ENCODE measurements at regions not wholly inside any gene's neighbourhood (a gene's known extent, or its start where the extent isn't known, plus 50 kb on each side); places are given as distances from the start of the nearest gene placed in this dataset.

DNA sequence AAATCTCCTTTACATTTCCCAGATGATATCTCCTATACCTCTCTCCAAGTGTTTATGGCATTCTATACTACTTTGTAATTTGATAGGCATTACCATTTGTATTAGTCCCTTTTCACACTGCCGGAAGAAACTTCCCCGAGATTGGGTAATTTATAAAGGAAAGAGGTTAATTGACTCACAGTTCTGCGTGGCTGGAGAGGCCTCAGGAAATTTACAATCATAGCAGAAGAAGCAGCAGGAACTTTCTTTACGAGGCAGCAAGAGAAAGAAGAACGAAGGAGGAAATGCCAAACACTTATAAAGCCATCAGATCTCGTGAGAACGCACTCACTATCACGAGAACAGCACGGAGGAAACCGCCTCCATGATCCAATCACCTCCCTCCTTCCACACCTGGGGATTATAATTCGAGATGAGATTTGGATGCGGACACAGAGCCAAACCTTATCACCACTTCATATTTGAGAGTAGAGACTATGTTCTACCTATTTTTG, 1194.6 kb downstream of the SORCS1 start:
- no peak for DNase-seq

DNA sequence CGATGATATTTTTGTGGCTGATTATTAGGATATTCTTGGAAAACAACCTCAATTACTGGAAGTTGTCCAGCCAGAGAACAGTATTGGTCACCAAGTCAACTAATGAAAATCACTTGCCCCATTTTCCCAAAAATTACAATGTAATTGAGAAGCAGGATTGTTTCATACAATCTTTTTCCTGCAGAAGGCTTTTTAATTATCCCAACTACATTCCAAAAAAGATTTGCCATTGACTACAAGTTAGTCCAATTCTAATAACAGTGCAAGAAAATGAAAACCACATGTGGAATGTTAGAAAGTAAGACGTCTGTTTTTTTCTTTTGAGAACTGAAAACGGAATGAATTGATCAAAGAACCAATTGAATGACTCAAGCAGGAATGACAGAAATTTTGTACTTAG, 1195.8 kb downstream of the SORCS1 start:
- DNase-seq = no peak

DNA sequence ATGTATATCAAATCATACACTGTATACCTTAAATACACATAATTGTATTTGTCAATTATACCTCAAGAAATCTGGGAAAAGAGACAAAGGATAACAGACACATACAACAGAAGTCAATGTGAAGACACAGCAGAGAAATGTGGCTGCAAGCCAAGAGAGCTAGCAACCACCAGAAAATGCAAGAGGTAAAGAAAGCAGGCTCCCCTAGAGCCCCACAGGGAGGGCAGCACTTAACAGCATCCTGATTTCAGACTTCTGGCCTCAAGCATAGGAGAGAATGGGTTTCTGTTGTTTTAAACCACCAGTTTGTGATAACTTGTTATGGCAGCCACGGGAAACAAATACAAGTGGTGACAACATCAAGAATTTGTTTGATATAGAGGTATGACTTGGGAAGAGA, 1197.2 kb downstream of the SORCS1 start:
- DNase-seq = no peak

DNA sequence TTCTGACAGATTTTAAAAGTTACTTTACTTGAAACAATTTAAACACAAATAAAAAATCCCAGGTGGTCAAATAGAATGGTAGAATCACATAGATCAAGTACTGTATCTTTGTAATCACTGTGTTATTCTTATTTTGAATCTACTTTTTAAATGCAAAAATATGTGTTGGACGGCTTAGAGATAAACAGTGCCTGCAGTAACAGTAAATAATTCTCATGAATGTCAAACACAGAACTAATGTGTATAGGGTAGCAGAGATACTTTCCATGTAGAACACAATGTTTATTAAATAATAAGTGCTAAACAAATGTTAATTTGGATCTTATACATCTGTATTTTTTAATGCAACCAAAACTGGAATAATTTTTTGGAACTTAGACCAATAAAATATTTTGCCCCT, 1199.4 kb downstream of the SORCS1 start:
- no peak for DNase-seq

DNA sequence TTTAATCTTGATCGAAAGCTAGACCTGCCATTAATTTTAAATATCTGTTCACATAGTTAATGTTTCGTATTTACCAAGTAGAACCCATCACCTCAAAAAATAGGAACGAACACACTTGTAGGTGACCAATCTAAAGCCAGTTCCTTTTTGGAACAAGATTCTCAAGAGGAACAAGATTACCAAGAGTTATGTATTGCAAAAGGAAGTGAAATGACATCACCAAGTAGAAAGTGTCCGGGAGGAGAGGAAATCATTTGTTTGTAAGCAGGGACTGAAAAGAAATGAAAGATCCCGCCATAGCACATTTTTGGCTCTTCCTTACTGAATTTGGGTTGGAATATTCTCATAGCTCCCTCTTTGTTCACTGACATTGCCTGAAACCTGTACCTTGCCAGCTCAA, 1200.5 kb downstream of the SORCS1 start:
- no peak for DNase-seq

DNA sequence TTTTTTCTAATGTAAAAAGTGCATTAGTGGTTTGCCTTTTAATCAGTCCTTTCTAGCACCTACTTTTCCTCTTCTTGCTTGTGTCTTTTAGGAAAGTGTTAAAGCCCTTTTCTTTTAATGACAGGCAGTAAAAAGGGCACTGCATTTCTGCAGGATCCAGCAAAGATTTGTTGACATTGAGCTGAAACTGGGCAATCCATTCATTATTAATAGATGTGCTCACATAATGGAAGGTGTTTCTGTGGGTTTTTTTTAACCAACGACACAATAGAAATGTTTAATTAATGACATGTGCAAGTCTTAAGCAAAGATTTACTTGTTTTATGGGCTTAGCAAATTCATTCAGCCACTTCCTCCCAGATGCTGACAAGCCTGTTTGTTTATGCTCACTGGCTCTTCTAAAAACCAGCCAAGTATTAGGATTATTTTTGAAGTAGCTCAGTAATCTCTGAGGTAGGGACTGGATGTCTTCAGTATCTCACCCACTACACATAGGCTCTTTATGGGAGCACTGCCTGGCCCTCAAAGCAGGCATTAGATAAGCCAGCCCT, 1201.1 kb downstream of the SORCS1 start:
- no peak for DNase-seq

DNA sequence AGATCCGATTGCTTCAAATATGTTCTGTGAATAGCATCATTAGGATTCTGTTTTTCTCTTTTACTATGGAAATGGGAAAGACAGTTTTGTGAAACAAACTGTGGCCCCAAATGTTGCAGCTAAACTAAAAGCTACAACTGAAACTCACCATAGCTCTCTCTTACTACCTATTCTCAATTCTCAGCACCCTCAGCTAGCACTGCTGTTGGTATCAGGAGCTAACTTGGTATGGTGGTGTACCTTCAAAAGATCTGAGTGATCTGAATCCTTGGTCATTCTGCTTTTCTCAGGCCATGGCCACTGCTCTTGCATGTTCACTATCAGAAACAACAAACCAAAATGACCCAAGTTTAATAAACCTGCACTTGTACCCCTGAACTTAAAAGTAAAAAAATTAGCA, 1208.0 kb downstream of the SORCS1 start:
- DNase-seq = no peak

DNA sequence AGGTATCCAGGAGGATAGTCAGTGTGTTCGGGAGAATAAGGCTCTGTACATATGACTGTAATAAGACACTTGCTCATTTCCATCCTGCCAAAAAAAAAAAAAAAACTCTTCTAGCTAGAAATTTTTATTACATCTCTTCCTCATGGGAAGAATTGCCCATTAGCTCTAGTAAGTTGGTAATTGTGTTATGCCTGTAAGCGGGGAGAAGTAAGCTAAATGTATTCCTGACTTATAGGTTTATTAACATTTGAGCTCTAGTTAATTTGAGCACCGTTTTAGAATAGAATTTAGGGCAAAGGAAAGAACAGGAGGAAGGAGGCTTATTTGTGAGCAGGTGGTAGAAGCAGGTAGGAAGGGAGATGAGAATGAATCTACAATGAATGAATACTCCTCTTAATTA, 1210.6 kb downstream of the SORCS1 start:
- DNase-seq = no peak

DNA sequence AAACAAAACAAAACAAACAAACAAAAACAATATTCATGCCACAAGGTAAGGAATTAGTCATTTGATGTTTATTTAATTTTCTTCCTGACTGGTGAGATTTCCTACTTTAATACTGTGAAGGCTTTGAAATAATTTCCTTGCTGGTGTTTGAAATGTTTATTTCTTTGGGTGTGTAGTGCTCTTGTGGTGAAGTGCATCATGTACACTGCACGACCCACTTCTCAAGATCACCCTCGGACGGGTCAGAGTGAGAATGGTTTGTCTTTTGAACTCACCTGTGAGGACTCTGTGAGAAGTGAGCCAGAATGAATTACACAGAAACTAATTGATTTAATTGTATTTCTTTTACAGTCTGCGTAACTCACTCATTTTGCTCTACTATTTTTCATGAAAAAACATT, 1211.5 kb downstream of the SORCS1 start:
- no peak for DNase-seq

DNA sequence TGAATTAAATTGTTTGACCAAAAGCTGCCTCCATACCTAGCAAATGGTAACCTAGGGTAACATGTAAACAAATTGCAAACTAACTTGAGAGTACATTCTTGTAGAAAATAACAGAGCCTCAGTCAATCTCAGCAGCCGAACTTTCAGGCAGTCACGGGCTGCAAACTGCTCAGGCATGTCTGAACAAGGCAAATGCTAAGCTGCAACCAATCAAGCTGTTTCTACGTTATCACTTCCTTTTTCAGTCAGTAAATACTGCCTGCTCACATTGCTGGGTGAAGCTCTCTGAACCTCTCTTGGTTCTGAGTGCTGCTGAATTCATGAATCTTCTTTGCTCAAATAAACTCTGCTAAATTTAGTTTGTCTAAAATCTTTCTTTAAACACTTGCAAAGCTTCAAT, 1212.4 kb downstream of the SORCS1 start:
- no peak for DNase-seq

DNA sequence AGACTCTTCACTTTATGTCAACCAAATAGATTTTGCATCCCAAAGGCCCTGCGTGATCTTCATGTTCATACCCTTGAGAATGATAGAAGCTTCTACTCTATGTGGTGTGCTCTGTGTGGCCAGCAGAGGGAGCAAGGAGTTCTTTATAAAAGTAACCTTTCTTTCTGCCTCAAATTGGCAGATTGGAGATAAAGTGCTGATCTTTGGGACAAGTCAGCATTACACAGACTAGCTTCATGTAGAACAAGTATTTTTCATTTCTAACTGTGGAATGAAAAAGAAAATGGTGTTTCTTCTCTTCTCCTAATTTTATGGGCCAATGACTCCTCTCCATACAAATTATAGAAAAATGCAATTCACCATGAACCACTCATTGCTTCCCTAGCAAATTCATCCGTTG, 1214.1 kb downstream of the SORCS1 start:
- peak; percentile 21 for DNase-seq

DNA sequence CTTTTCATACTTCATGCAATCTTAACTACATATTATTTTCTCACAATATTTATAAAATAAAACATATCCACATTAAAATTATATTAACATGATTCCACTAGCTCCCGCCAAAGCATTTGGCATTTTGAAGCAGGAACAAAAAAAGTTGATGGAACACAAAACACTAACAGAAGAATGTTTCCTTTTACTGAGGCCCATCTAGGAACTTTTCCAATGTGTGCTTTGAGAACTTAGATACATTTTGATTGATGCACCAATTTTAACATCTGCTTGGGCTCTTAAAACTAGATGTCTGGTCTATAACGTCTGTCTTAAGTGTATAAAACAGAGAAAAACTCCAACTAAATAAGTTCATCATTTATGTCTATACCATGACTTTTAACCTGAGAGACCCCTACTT, 1214.8 kb downstream of the SORCS1 start:
- no peak for DNase-seq

DNA sequence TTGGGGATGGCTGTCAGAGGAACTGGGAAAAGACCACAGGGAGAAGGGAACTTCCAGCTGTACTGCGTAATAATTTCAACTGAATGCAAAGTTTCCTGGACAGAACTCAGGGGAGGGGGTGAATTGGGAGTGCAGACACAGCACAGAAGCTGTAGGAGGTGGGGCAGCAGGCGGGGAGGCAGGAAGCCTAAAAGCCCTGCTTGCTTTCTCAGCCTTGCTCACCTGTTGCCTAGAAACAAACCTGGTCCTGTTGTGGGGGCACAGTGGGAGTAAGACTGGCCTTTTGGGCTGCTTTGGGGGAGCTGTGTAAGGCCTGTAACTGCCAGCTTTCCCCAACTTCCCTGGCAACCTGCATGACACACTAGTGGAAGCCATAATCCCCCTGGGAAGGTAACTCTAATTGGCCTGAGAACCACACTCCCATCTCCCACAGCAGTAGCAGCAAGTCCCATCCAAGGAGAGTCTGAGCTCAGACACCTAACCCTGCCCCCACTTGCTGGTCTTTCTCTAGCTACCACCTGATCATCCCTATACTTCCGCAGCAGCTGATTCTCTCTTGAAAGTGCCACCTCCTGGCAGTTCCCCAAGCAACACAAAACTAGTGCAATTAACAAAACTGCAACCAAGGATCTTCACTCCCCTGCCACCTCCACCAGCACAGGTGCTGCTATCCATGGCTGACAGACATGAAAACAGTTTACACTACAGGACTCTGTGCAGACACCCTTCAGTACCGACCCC, 1239.3 kb downstream of the SORCS1 start:
- DNase-seq = no peak

DNA sequence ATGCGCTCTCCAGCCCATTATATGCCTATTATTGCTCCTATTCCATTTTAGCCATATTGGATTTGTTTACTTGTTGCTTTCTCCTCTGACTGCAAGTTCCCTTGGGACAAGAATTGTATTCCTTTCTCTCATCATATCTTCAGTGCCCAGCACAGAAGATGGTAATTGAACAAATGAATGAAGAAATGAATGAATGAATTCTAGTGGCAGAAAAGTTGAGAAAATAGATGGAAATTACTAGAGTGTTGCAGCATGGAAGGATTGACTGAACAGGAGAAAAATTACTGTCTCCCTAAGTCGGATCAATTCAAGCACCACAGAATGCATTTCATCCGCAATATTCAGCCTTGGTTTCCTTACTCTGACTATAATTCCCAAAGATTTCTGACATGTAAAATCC, 1243.2 kb downstream of the SORCS1 start:
- no peak for DNase-seq

DNA sequence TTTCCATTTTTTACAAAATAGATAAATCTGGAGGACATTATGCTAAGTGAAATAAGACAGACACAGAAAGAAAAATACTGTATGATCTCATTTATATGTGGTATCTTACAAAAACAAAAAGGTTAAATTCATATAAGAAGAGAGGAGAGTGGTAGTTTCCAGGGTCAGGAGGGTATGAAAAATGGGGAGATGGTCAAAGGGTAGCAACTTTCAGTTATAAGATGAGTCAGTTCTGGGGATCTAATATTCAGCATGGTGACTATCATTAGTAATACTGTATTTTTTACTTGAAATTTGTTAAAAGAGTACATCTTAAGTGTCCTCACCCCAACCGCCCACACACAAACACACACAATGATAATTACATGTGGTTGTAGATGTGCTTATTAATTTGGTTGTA, 1250.1 kb downstream of the SORCS1 start:
- no peak for DNase-seq

DNA sequence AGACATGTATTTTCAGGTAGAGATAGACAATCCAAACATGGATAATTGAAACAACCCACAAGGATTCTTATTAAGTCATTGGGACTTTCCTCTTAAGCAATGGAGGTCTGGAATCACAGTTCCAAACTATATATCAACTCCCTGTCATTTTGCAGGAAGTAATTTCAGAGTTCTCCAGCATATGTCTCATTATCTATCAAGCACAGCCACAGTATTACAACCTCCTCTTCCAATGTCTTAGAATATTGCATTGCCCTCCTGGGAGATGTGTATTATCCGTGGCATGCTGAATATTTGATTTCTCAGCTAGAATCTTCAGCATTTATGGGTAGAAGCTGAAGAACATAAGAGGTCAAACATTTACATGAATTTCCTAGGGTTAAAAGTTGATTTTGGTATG, 1255.8 kb downstream of the SORCS1 start:
- DNase-seq = no peak

DNA sequence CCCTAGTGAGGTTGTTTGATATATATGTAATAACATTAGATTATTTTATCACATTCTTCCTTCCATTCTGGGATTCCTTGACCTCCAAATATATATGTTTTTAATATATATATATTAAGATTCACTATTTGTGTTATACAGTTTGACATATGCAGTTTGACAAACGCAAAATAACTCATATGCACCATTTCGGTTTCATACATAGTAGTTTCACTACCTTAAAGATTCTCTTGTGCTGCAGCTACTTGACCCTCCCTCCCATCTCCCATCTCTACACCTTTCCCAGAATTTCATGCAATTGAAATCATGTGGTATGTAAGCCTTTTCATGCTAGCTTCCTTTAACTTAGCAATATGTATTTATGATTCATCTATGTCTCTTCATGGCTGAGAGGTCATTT, 1244.4 kb downstream of the SORCS3 start:
- no peak for DNase-seq

DNA sequence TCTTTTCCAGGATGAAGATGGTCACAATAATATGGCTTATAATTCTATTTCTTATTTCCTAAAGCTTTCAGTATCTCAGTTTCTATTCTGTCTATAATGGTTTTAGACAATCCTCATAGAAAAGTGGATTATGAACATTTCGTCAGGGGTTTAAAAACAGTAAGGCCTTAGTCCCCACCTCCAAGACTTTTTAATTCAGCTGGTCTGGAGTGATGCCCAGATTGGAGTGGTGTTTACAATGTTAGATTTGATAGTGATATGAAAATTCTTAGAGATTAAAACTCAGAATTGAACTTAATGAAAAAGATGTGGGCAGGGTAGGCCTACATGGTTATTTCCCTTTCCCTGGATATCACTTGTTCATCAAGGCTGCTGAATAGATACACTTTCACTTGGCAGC, 1238.3 kb downstream of the SORCS3 start:
- no peak for DNase-seq

DNA sequence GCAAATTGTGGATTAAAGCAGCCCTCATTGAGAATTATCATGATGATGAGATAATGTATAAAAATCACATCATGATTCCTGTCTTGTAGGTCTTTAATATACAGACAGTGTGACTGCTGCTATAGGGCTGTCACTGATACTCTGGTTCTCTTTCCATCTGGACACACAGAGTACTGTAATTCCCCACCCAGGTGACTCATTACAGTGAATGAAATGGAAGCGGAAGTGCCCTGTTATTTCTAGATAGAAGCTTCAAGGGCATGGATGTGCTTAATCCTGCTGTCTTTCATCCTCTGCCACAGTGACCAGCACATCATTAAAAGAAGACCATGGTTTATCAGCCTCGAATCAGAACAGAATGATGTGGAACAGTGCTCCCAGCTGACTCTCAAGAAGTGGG, 1234.0 kb downstream of the SORCS3 start:
- no peak for DNase-seq

DNA sequence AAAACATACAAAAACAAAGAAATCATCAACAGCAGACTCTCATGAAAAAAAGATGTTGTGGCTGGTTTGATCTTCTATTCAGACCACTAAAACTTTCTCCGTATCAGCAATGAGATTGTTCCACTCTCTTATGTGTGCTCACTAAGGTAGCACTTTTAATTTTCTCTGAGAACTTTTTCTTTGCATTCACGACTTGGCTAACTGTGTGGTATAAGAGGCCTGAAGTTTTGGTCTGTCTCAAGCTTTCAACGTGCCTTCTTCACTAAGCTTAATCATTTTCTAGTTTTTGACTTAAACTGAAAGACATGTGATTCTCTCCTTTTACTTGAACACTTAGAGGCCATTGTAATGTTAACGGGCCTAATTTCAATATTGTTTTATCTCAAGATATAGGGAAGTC, 1231.6 kb downstream of the SORCS3 start:
- no peak for DNase-seq

DNA sequence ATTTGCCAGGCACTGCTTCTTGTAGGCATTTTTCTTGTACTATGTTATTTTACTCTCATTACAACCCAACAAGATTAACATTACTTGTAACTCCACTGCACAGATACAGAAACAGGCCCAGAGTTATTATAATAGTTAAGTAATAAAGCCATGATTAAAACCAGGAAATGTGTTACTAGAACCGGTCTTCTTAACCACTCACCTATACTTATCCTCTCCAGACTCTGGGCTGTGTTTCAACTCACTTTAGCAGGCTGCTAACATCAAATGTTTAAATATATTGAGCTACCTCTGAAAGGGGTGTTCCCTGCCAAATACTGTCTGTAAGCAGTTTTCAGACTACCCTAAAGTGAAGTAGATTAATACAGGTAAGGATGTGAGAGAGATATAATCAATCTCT, 1227.8 kb downstream of the SORCS3 start:
- no peak for DNase-seq

DNA sequence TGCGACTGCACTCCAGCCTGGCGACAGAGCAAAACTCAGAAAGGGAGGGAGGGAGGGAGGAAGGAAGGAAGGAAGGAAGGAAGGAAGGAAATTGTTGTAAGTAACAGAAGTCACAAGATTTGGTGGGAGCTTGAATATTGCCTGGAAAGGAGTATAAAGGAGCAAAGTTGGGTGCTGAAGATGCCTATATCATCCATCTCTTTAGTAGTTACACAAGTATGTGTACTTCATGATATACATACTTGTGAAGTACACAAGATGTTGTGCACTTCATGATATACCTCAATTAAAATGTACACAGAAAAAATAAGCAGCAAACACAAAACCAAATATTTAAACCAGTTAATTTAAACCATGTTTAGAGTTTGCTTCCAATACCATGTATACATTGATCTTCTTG, 1223.8 kb downstream of the SORCS3 start:
- no peak for DNase-seq

DNA sequence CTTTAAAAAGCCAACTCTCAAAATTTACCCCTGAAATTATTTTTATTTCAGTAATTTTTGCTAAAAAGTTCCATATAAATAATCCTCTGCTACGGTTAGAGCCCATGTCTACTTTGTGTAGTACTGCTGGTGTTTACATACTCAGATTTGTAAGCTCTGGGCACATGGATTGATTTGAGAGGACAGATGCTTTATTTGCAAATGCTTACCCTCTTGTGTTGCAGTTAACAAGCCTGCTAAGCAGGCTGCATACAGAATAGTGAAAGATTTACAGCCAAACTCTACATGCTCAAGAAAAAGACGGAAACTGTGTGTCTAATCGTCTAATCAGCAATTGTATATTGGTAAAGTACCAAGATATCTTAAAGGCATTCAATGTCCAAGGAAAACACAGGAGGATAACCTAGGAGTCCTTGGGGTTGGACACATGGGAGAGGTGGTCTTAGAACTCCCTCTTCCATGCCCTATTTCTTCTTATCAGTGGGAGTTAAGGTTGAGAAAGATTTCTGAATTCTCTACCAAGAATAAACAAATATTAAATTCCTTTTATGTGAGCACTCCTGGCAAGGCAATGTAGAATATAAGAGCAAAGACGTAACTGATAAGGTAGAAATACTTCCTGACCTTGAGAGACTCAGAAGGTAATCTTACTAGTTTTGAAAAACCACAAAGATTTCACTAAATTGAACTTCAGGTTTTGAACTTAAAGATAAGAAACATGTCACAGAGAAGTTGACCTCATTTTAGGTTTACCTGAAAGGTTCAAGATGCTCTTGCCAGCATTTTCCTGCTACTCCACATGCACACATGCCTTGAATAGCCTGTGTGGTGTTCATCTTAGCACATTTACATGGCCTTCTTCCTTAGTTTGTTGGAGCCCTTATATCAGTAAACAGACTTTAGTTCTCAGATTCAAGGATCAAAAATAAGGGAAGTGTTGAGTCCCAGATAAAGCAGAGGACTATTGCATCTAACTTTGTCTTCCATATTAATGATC, 1216.5 kb downstream of the SORCS3 start:
- no peak for DNase-seq

DNA sequence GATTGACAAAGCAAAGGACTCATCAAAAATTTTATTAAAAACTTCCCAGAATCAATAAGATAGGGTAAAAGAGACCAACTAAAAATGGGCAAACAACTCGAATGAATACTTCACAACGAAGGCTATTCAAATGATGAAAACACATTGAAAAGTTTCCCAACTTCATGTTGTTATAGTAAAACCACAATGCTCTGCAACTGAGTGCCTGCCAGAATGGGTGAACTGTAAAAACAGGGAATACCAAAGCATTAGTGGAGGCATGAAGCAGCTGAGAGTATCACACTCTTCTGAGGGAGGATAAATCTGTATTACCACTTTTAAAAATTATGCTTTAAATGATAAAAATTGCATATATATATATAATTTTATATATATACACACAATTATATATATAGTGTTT, 1214.7 kb downstream of the SORCS3 start:
- no peak for DNase-seq

Data from activated naive CD4-positive, alpha-beta T cell treated with anti-CD3 and anti-CD28 coated beads, Interleukin-2, amount 50 U/mL, for 16 hours (primary cell).